ENCODE measurements at regions not wholly inside any gene's neighbourhood (a gene's known extent, or its start where the extent isn't known, plus 50 kb on each side); places are given as distances from the start of the nearest gene placed in this dataset.

- DNase-seq (ENCODE audit: low spot score, unreplicated experiment): no peak
- H3K27me3 Mint-ChIP-seq: no peaks in the 10 kb centered on the region
- no peaks in the 10 kb centered on the region for H3K9me3 Mint-ChIP-seq (ENCODE audit: low read depth)
- no peaks in the 10 kb centered on the region for H3K36me3 Mint-ChIP-seq (ENCODE audit: insufficient read depth)
- H3K4me3 Mint-ChIP-seq (ENCODE audit: low read depth): no peak overlapping the region
- TF ChIP-seq, protein P1, sequence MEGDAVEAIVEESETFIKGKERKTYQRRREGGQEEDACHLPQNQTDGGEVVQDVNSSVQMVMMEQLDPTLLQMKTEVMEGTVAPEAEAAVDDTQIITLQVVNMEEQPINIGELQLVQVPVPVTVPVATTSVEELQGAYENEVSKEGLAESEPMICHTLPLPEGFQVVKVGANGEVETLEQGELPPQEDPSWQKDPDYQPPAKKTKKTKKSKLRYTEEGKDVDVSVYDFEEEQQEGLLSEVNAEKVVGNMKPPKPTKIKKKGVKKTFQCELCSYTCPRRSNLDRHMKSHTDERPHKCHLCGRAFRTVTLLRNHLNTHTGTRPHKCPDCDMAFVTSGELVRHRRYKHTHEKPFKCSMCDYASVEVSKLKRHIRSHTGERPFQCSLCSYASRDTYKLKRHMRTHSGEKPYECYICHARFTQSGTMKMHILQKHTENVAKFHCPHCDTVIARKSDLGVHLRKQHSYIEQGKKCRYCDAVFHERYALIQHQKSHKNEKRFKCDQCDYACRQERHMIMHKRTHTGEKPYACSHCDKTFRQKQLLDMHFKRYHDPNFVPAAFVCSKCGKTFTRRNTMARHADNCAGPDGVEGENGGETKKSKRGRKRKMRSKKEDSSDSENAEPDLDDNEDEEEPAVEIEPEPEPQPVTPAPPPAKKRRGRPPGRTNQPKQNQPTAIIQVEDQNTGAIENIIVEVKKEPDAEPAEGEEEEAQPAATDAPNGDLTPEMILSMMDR (IDR thresholded peaks at IDR 0.05; ENCODE audit: unreplicated experiment): no peak
- no peak overlapping the region for H3K27ac Mint-ChIP-seq
- H3K4me1 Mint-ChIP-seq (ENCODE audit: low read depth): no peaks in the 10 kb centered on the region
Observed at GRCh38 chr6:72497186-72497585, 124.7 kb upstream of the KCNQ5 start.

GRCh38 chr6:72500669-72501068 is 121.2 kb upstream of the KCNQ5 start:
- no peaks in the 10 kb centered on the region for H3K9me3 Mint-ChIP-seq (ENCODE audit: low read depth)
- TF ChIP-seq, protein P1 (IDR thresholded peaks at IDR 0.05; ENCODE audit: unreplicated experiment): no peak
- no peak overlapping the region for H3K27ac Mint-ChIP-seq
- no peak for DNase-seq (ENCODE audit: low spot score, unreplicated experiment)
- no peaks in the 10 kb centered on the region for H3K36me3 Mint-ChIP-seq (ENCODE audit: insufficient read depth)
- no peak overlapping the region for H3K4me3 Mint-ChIP-seq (ENCODE audit: low read depth)
- no peaks in the 10 kb centered on the region for H3K27me3 Mint-ChIP-seq
- H3K4me1 Mint-ChIP-seq (ENCODE audit: low read depth): no peaks in the 10 kb centered on the region

- Mint-ChIP-seq H3K4me1 (ENCODE audit: low read depth) (no peaks in the 10 kb centered on the region), H3K27ac (no peak overlapping the region), H3K27me3 (no peaks in the 10 kb centered on the region), H3K36me3 (ENCODE audit: insufficient read depth) (no peaks in the 10 kb centered on the region), H3K9me3 (ENCODE audit: low read depth) (no peaks in the 10 kb centered on the region), H3K4me3 (ENCODE audit: low read depth) (no peak overlapping the region)
- TF ChIP-seq, protein P1 (IDR thresholded peaks at IDR 0.05; ENCODE audit: unreplicated experiment): no peak
- no peak for DNase-seq (ENCODE audit: low spot score, unreplicated experiment)
Observed at GRCh38 chr6:72504406-72504805, 117.5 kb upstream of the KCNQ5 start.

DNA sequence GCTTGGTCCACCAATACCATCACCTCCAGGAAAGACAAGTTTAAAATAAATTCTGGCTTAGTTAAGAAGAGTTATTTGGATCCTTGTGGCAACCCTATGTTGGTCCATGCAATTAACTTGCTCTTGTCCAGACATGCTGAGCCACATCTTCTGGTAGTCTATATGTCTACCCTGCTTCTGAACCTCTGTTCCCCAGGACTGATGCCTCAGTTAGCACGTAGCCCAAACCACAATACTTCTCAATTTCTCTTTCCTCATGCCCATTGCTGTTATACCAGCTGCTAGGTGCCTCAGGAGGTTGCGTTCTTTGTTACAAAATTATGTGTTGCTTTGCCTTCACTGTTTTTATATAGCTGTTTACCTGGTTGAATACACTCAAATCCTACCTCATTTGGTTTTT is 116.4 kb upstream of the KCNQ5 start:
- Mint-ChIP-seq H3K36me3 (ENCODE audit: insufficient read depth) (no peaks in the 10 kb centered on the region), H3K4me3 (ENCODE audit: low read depth) (no peak overlapping the region), H3K27me3 (no peaks in the 10 kb centered on the region), H3K4me1 (ENCODE audit: low read depth) (no peaks in the 10 kb centered on the region), H3K9me3 (ENCODE audit: low read depth) (no peaks in the 10 kb centered on the region), H3K27ac (no peak overlapping the region)
- TF ChIP-seq, protein P1 (IDR thresholded peaks at IDR 0.05; ENCODE audit: unreplicated experiment): no peak
- no peak for DNase-seq (ENCODE audit: low spot score, unreplicated experiment)

DNA sequence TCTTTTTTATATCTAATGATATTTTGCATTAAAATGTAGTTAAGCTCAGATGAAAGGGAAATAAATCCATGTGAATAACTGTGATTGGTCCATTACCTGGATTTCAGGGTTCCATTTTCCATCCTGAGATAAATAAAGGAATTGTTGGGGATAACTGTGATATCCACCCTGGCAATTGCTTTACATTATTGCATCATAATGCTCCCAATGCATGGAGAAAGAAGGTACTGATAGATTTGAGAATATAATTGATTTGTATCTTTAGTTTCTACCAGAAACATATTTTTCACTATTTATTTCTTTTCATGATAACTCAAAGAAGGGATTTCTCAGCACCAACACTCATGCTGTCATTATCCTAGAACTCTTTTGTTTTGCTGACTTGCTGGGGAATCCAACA is 102.0 kb upstream of the KCNQ5 start:
- no peaks in the 10 kb centered on the region for H3K9me3 Mint-ChIP-seq (ENCODE audit: low read depth)
- H3K4me3 Mint-ChIP-seq (ENCODE audit: low read depth): no peak overlapping the region
- H3K27me3 Mint-ChIP-seq: no peaks in the 10 kb centered on the region
- TF ChIP-seq, protein P1 (IDR thresholded peaks at IDR 0.05; ENCODE audit: unreplicated experiment): no peak
- no peaks in the 10 kb centered on the region for H3K4me1 Mint-ChIP-seq (ENCODE audit: low read depth)
- no peak for DNase-seq (ENCODE audit: low spot score, unreplicated experiment)
- no peak overlapping the region for H3K27ac Mint-ChIP-seq
- no peaks in the 10 kb centered on the region for H3K36me3 Mint-ChIP-seq (ENCODE audit: insufficient read depth)
